Stimulated activated CD4-positive, alpha-beta T cell treated with anti-CD3 and anti-CD28 coated beads, Interleukin-12 subunit alpha, Interleukin-12 subunit beta, amount 100 ng/mL, for 4 hours (primary cell): ENCODE measurements at regions not wholly inside any gene's neighbourhood (a gene's known extent, or its start where the extent isn't known, plus 50 kb on each side); places are given as distances from the start of the nearest gene placed in this dataset.

Experiments used
- DNase-seq: peaks from one replicate; pipeline ENCODE4 v3.0.0-alpha.2; 2020

DNA sequence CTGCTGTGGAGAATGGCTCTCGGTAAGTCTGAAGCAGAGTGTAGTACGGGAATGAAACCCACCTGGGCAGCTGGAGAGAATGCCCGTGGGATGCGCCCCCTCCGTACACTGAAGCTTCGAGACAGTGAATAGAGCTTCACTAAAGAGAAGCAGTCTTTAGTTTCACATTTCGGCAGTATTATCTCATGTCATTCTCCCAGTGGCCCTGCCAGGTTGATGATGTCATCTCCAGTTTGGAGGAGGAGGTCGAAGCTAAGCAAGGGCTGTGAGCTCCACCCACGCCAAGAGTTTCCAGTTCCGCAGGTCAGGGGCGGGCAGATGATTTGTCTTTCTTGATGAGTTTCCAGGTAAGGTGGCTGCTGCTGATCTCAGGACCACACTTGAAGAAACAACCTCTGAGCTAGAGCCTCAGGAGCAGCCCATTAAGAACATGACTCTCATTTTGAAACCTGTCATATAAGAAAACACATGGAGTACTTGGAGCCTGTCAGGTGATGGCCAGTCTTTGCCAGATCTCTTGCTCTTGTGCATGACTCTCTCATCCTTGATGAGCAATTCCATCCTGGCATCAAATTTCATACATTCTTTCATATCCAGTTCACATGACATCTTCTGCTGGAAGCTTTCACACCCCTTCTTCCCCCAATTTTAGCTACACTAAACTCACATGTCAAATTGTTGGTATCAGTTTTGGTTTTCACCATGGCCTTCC, 475.0 kb downstream of the RNF144A start:
- DNase-seq, result no peak

DNA sequence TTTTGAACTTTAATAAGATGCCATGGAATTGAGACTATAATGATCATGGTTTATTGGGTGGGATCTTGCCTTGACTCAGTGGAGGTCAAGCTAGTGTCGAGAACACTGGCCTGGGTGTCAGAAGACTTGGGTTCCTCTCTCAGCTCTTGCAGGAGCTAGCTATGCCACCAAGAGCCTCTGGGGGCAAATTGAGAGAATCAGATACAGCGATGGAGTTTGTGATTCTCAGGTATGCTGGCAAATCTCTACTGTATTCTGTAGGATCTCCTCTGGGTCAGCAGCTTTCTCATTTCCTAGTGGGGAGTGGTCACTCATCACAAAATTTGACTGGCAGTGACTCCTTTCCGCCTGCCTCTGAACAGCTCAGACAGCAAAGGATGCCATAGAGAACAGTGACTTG, 477.0 kb downstream of the RNF144A start:
- no peak for DNase-seq

DNA sequence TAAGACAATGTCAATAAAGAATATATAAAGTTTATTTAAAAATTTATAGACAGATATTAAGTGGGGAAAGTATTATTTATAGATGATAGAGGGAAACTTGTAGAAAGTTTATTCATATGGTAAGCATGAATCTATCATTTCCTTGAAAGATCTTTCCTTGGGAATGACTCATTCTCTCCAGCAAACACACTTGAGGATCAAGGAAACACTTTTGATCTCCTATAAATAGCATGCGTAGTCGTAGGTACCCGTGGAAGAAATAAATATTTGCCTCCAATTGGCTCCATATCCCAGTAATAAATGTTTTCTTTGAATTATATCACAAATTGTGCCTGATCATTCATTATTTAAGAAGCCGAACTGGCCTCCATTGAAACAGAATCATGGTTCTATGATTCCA, 483.4 kb downstream of the RNF144A start:
- no peak for DNase-seq

DNA sequence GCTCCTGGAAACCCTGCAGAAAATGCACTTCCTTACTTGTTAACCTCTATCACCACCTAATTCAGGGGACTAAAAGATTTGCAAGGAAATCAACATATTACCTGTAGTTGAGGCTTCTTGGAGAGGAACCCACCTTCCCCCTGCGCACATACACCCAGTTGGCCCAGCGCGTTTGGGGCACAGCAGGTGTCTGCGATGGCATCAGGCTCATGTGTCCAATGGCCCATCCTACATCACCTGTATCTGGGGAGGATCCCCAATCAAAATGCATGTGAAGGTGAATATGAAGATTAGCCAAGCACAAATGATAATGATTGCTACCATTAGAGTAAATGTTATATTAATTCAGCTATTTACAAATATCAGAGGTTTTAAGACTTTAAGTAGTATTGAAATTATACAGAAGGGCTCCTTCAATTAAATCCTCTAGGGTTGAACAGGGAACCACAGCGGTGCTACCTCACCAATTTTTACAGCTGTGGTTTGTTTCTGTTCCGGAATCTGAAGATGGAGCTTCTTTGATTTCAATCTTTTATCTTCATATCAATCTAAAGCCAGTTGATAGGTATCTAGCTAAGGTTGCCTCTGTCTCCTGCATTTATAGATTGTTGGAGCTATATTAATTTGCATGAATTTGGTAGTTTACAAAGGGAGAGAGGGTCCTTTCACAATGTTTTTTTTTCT, 486.0 kb downstream of the RNF144A start:
- no peak for DNase-seq

- DNase-seq, result no peak
Observed at GRCh38 chr2:7405861-7406715, 488.9 kb downstream of the RNF144A start.

DNA sequence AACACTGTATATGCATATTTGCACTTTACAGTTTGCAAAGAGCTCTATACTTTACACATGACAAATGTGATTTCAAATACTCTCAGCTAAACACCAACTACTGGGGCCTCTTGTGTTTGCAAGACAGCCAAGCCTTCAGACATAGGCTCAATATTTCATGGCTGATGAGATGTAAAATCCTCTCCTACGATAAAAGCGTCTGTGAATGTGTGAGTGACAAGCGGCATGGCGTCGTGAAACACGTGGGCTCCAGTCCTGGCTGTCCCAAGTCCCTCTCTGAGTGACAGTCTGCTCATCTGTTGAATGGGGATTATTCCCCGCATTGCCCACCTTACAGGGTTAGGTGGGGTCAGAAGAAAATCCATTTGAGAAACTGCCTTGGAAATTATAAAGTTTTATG, 489.8 kb downstream of the RNF144A start:
- DNase-seq, result no peak

DNA sequence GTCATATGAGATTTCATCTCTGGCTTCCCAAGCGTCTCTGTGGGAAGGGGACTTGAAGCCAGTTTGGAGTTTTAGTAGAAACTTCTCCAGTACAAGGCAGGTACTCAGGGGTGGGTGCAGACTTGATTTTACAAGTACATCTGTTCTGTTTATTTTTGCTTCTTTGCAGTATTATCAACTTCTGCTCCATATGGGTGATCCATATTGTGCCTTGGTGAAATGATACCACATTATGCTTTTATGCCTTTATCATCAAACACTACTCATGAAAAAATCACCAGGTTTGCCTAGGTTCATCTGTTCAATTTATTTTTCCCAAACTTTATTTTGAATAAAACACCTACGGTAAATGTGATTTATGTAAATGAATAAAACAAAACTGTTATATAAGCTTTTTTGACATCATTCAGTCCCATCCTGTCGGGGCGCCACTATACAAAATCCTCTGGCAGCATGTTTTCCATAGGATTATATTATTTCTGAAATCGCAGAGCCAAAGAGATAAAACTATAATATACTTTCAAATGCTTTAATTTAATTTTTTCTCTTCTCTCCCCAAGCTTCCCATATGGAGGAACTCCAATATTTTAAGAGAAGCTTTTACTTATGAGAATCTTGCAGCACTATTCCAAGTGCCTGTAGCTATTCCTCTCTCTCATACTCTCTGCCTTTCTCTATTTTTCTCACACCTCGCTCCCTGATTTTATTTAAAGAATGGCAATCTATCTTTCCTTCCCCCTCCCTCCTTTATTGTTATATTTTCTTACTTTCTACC, 490.9 kb downstream of the RNF144A start:
- DNase-seq, result no peak

- no peak for DNase-seq
Observed at GRCh38 chr2:7411691-7412090, 494.5 kb downstream of the RNF144A start.

DNA sequence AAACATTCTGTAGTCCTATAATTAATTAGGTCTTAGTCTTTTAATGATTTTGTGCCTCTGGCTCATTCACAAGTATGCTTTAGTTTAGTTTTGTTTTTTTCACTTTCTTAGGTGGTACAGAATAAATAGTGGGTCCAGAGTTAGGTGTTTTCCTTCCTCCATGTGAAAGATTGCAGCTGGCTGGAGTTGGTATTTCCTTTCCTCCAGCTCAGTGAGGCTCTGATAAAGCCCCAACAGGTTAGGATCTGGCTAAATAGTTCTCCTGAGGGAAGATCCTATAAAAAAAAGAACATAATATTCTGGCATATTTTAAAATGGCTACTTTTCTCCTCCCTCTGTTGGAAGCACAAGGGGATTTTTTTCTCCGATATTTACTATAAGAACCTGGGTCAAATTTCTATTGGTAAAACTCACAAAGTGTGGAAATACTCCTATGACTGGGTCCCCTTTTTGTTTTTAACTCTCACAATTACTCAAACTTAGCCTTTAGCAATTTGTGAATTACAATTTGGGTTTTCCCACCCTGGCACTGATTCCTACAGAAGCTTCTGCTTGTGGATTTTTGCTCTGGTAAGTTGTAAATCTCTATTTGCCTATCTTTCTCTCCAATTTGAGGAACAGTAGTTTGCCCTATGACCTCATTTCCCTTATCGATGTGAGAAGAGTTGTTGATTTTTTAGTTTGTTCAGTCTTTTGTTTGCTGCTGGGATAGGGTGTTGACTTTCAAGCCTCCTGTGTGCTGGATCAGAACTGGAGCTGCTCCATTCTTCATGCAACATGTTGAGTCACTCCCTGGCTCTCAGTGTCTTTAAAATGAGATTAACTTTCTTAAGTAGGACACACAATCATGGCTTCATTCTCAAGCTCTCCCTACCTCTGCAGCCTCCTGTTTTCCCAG, 500.9 kb downstream of the RNF144A start:
- DNase-seq, result no peak

DNA sequence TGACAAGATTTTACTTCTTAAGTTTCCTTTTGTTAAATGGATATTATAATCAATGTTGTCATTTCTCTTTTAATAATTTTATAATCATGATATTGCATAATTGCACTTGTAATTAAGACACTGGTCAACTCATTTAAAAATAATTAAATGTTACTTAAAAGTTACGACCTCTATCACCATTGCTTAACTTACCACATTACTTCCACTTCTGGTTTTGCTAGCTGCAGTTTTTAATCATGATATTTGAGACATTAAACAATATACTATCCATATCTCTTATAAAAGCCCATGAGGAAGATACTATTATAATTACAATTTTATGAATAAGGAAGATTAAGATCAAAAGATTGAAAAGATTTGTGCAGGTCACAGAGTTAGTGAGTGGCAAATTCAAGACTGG, 502.0 kb downstream of the RNF144A start:
- no peak for DNase-seq

DNA sequence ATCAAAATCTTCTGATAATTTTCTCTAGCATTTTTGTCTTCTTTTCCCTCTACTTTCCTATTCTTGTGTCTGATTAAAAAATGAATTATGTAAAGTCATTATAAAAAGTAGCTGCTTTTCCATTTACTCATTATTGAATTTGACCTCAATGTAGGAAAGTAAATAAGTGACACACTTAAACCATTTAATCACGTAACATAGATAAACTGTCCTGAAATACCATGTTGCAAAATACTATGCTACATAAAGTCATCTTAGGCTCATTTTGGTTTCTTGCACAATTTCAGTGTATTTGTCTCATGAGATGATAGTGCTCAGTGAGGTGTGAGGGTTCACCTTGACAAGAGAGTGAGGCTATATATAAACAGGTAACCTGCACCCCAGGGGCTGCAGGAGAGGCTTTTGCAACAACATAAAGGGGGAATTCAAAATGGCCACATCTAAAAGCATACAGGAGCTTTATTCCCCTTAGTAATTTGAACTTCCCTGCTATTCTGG, 502.7 kb downstream of the RNF144A start:
- DNase-seq, result no peak

GRCh38 chr2:7420530-7420929, 503.3 kb downstream of the RNF144A start:
- DNase-seq, result no peak

- no peak for DNase-seq
Observed at GRCh38 chr2:7424481-7424880, 507.3 kb downstream of the RNF144A start.

DNA sequence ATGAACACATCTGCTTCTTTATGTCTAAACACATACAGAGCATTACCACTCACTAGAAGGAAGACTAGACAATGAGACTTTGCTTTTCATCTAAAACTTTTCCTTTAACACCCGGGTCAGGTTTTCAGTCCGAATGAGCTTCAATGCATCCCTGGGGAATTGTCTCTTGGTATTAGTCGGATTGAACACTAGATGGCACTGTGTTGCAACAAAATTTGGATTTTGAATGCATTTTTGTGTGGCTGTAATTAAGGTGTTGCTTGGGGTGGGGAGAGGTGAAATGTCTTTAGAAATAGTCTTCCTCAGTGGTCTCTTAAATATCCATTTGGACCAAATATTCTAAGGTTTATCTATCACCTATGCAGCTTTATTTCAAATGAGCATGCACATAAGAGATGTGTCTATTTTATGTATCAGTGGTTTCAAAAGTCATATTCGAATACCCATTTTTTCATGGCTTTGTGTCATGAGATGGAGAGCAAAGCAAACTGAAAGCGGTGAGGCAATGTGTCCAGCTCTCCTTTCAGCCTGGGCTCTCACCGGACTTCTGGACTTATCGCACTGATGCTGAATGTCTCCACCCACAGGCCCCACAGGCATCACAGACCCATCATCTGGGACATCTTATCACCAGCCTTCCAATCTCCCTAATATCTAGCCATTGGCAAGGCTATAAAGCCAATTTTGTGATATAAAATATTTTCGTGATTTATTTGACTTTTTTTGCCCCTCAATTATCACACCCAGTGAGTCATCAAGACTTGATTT, 510.3 kb downstream of the RNF144A start:
- no peak for DNase-seq

- no peak for DNase-seq
Observed at GRCh38 chr2:7428454-7429204, 511.4 kb downstream of the RNF144A start.

GRCh38 chr2:7429733-7430132, 512.5 kb downstream of the RNF144A start:
- no peak for DNase-seq

DNA sequence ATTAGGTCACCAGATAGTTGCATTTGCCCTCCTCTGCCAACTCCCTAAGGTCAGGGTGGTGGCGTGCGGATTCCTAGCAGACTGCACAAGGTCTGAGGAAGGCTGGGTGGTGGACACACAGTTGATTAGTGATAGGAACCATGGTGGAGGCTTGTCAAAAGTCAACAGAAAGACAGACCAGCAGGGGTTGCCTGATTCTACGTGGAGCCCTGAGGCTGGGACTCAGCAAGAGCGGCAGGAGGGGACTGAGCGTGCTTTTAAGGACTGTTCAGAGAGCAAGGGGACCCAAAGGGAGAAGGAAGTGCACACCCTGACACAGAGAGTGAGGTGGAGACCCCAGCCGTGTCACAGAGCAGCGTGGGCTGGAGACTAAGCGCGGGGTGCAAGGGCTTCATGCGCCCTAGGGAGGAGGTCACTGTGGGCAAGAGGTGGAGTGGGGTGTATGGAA, 513.2 kb downstream of the RNF144A start:
- no peak for DNase-seq

DNA sequence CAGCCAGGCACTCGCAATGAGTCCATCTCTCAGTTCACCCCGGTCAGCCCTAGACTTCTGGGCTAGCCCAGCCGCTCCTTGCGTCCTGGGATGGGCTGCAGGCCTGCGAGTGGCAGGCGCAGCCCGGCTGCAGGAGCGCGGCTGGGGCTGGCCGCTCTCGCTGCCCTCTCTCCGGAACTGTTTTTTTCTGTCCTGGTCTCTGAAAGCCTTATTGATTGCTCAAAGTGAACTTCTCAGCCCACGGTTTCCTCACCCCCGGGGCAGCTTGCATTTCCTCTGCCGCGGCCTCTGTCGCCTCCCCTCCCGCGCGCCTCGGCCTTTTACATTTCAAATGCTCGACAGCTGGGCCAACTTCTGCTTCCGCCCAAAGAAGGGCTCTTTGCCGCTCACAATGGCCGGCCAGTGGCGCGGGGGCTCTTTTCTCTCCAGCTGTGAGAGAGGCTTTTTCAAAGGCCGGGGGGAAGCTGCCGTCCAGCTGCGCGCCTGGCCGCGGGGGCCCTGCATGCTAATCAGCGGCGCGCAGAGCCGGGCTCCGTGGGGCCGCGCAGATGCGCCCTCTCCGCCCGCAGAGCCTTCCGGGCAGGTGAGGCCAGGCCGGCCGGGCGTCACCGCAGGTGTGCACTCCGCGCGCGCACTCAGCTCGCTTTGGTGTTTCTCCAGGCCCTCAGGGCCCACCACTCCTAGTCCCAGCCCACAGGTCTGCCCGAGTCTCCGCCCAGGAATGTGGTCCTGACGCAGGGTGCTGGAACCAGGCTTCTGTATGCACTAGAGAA, 513.8 kb downstream of the RNF144A start:
- peak; percentile 38 for DNase-seq

DNA sequence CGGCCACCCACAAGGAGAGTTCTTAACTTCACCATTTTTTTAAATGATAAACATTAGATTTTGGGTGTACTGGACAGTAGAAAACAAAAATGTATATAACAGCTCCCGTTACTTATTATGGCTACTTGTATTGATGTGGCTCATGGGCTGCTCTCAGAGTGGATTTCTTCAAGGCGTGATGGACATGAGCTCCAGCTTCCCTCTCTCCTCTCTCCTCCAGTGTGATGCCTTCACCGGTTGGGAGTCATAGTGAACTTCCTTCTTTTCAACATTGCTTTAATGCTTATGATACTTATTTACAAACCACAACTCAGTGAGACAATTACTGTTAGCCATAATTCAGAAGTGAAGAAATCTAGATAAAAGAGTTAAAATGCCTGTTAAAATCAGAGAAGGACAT, 515.2 kb downstream of the RNF144A start:
- no peak for DNase-seq
